GM12878 (cell line): ENCODE measurements at regions not wholly inside any gene's neighbourhood (a gene's known extent, or its start where the extent isn't known, plus 50 kb on each side); places are given as distances from the start of the nearest gene placed in this dataset.

Experiments used
- BMI1 ChIP-seq: fragments of 450-650 bp; IDR thresholded peaks from 2 replicates; pipeline ENCODE4 v1.6.1; 2016; ENCODE audit warnings: mild to moderate bottlenecking, moderate library complexity, borderline replicate concordance
- BRCA1 ChIP-seq: IDR thresholded peaks from 2 replicates; pipeline ENCODE4 v1.6.1; 2011; ENCODE audit warnings: low read depth, low read length, improper control_type of control experiment
- CREB1 ChIP-seq: IDR thresholded peaks from 2 replicates; pipeline ENCODE4 v1.6.1; 2012; ENCODE audit warnings: low read depth, mild to moderate bottlenecking, inconsistent platforms
- CTCF ChIP-seq, 3 experiments: IDR thresholded peaks in 2 of 3; conservative IDR thresholded peaks in 1 of 3; 2 replicates each; pipeline ENCODE4 v1.5.1; 2011; ENCODE audit warnings: low read depth in 3 of 3, low read length in 3 of 3, mild to moderate bottlenecking in 3 of 3, control low read depth in 2 of 3, moderate library complexity in 2 of 3, inconsistent platforms in 1 of 3, mixed read lengths in 1 of 3; ENCODE audit not compliant: control insufficient read depth in 2 of 3, insufficient read depth in 1 of 3; ENCODE audit errors: extremely low read depth in 1 of 3
- EP300 ChIP-seq, 2 experiments: fragments of 150-350 bp in 1 of 2; IDR thresholded peaks; 2 replicates each; pipeline ENCODE4 v1.6.1; 2011 to 2012; ENCODE audit warnings: low read depth in 2 of 2, low read length in 2 of 2, borderline replicate concordance in 1 of 2, improper control_type of control experiment in 1 of 2, inconsistent platforms in 1 of 2; ENCODE audit not compliant: control insufficient read depth in 1 of 2
- EZH2 ChIP-seq: IDR thresholded peaks from 2 replicates; pipeline ENCODE4 v1.6.1; 2012; ENCODE audit warnings: low read depth, mild to moderate bottlenecking, control low read depth, inconsistent platforms, low read length, borderline replicate concordance; ENCODE audit not compliant: control insufficient read depth
- FOS ChIP-seq: IDR thresholded peaks from 3 replicates; pipeline ENCODE4 v1.6.1; 2011; ENCODE audit warnings: borderline replicate concordance; ENCODE audit not compliant: insufficient read length; ENCODE audit errors: extremely low read depth
- MXI1 ChIP-seq: fragments of 150-350 bp; IDR thresholded peaks from 2 replicates; pipeline ENCODE4 v1.6.1; 2011; ENCODE audit warnings: low read depth, mild to moderate bottlenecking, inconsistent platforms, low read length, improper control_type of control experiment
- MYC ChIP-seq: IDR thresholded peaks from 2 replicates; pipeline ENCODE4 v1.6.1; 2011; ENCODE audit warnings: mild to moderate bottlenecking, low read length, moderate library complexity, inconsistent platforms; ENCODE audit not compliant: insufficient read depth, insufficient replicate concordance, insufficient read length, severe bottlenecking
- POLR2A ChIP-seq: IDR thresholded peaks from 2 replicates; pipeline ENCODE4 v1.6.1; 2011; ENCODE audit warnings: low read depth, mild to moderate bottlenecking, low read length
- POLR2AphosphoS5 ChIP-seq: IDR thresholded peaks from 2 replicates; pipeline ENCODE4 v1.6.1; 2011; ENCODE audit warnings: mild to moderate bottlenecking, low read length, inconsistent platforms
- SMAD1 ChIP-seq: fragments of 450-650 bp; IDR thresholded peaks from 2 replicates; pipeline ENCODE4 v1.6.1; 2018; ENCODE audit warnings: mild to moderate bottlenecking, low read depth; ENCODE audit not compliant: partially characterized antibody
- TAF1 ChIP-seq: IDR thresholded peaks from 2 replicates; pipeline ENCODE4 v1.6.1; 2011; ENCODE audit warnings: mild to moderate bottlenecking, low read depth, low read length, borderline replicate concordance

- TF ChIP-seq CREB1 (no peak), FOS (no peak), SMAD1 (no peak), MXI1 (no peak), CTCF (IDR thresholded peaks at IDR 0.05 in 2 of 3, conservative IDR thresholded peaks at IDR 0.05 in 1 of 3; ENCODE audit: control insufficient read depth in 2 of 3, extremely low read depth in 1 of 3, insufficient read depth in 1 of 3, low read depth in 3 of 3, low read length in 3 of 3) (no peak), EP300 (IDR thresholded peaks at IDR 0.05; ENCODE audit: borderline replicate concordance in 1 of 2, control insufficient read depth in 1 of 2, low read depth in 2 of 2, low read length in 2 of 2) (no peak), TAF1 (no peak), EZH2 (no peak), POLR2A (no peak), MYC (no peak), POLR2AphosphoS5 (no peak), BRCA1 (no peak), BMI1 (no peak)
Measured at GRCh38 chr9:38229104-38229500, 160.1 kb upstream of the SHB start.
